DOHH2 (cell line): ENCODE measurements at regions not wholly inside any gene's neighbourhood (a gene's known extent, or its start where the extent isn't known, plus 50 kb on each side); places are given as distances from the start of the nearest gene placed in this dataset.
"Not testable (repeated sequence)": the region's sequence is repeated elsewhere in the genome, so short reads cannot be mapped to it uniquely, and the experiment has no call there.

ENCODE experiments used
- H3F3A ChIP-seq: fragments of 200-600 bp; sonication (generic), shearing (Covaris generic); 2 replicates; pipeline ENCODE4 v1.6.0; 2016; ENCODE audit warnings: antibody characterized with exemption, mild to moderate bottlenecking; ENCODE audit not compliant: control insufficient read depth, insufficient read depth
- H3K27ac ChIP-seq: fragments of 200-600 bp; sonication (generic); 2 replicates; pipeline ENCODE4 v1.5.1; 2014; ENCODE audit warnings: low read depth, mild to moderate bottlenecking, low read length, moderate library complexity
- H3K27me3 ChIP-seq: fragments of 200-600 bp; sonication (generic); 2 replicates; pipeline ENCODE4 v1.6.1; 2014; ENCODE audit warnings: mild to moderate bottlenecking, low read length, mixed read lengths; ENCODE audit not compliant: control insufficient read depth
- H3K36me3 ChIP-seq: fragments of 200-600 bp; sonication (generic); 2 replicates; pipeline ENCODE4 v1.6.1; 2014; ENCODE audit warnings: mild to moderate bottlenecking, low read length, moderate library complexity, mixed read lengths; ENCODE audit not compliant: control insufficient read depth
- H3K4me1 ChIP-seq: fragments of 200-600 bp; sonication (generic); 2 replicates; pipeline ENCODE4 v1.6.1; 2014; ENCODE audit warnings: mild to moderate bottlenecking, low read length, mixed read lengths; ENCODE audit not compliant: control insufficient read depth
- H3K4me2 ChIP-seq: fragments of 200-600 bp; sonication (generic); 2 replicates; pipeline ENCODE4 v1.6.0; 2014; ENCODE audit warnings: mild to moderate bottlenecking, low read length, moderate library complexity
- H3K4me3 ChIP-seq: fragments of 200-600 bp; sonication (generic); 2 replicates; pipeline ENCODE4 v1.5.1; 2014; ENCODE audit warnings: mild to moderate bottlenecking, low read length, mixed read lengths
- H3K79me2 ChIP-seq: fragments of 200-600 bp; sonication (generic); 2 replicates; pipeline ENCODE4 v1.6.1; 2014; ENCODE audit warnings: mild to moderate bottlenecking, low read length, mixed read lengths; ENCODE audit not compliant: control insufficient read depth
- H3K9me2 ChIP-seq: fragments of 200-600 bp; sonication (generic); replicated peaks from 2 replicates; pipeline ENCODE4 v1.6.1; 2014; ENCODE audit warnings: mild to moderate bottlenecking, low read length, mixed read lengths; ENCODE audit not compliant: control insufficient read depth
- H3K9me3 ChIP-seq: fragments of 200-600 bp; sonication (generic); 2 replicates; pipeline ENCODE4 v1.6.1; 2014; ENCODE audit warnings: antibody characterized with exemption, low read length, mixed read lengths; ENCODE audit not compliant: control insufficient read depth, insufficient read depth
- H4K20me1 ChIP-seq: fragments of 200-600 bp; sonication (generic); 2 replicates; pipeline ENCODE4 v1.6.0; 2014; ENCODE audit warnings: low read depth, mild to moderate bottlenecking, antibody characterized with exemption, low read length, moderate library complexity; ENCODE audit not compliant: control insufficient read depth, insufficient read depth
- EZH2phosphoT487 ChIP-seq: fragments of 200-600 bp; sonication (generic); IDR thresholded peaks from 2 replicates; pipeline ENCODE4 v1.6.1; 2017; ENCODE audit warnings: borderline replicate concordance, mild to moderate bottlenecking, antibody characterized with exemption, low read length, moderate library complexity, mixed read lengths
- TF ChIP-seq, protein P1 (sequence below): fragments of 200-600 bp; sonication (generic); IDR thresholded peaks from one replicate; pipeline ENCODE4 v1.5.1; 2014; ENCODE audit warnings: antibody characterized with exemption, mild to moderate bottlenecking, low read depth, low read length; ENCODE audit not compliant: poor library complexity, severe bottlenecking

DNA sequence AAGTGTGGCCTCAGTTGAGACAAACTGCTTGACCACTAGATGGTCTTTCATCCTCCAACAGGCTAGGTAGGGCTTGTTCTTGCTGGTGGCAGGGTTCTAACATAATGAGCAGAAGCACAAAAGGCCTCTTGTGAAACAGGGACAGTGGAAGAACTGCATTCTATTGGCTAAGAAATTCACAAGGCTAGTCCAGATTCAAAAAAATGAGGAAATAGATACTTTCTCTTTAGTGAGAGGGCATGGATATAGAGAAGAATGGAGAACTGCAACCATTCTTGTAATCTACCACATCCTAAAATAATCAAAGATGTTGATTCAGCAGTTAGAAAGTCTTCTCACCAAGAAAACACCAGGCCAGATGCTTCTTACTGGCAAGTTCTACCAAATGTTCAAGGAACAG lies 143.7 kb upstream of the LRIG1 start:
- H3K79me2 ChIP-seq = no peaks in the 10 kb centered on the region
- H3K27ac ChIP-seq = no peak overlapping the region
- no peak overlapping the region for H3K4me3 ChIP-seq
- TF ChIP-seq EZH2phosphoT487 = no peak
- TF ChIP-seq, protein P1, sequence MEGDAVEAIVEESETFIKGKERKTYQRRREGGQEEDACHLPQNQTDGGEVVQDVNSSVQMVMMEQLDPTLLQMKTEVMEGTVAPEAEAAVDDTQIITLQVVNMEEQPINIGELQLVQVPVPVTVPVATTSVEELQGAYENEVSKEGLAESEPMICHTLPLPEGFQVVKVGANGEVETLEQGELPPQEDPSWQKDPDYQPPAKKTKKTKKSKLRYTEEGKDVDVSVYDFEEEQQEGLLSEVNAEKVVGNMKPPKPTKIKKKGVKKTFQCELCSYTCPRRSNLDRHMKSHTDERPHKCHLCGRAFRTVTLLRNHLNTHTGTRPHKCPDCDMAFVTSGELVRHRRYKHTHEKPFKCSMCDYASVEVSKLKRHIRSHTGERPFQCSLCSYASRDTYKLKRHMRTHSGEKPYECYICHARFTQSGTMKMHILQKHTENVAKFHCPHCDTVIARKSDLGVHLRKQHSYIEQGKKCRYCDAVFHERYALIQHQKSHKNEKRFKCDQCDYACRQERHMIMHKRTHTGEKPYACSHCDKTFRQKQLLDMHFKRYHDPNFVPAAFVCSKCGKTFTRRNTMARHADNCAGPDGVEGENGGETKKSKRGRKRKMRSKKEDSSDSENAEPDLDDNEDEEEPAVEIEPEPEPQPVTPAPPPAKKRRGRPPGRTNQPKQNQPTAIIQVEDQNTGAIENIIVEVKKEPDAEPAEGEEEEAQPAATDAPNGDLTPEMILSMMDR = no peak
- no peak overlapping the region for H3K4me2 ChIP-seq
- no peaks in the 10 kb centered on the region for H4K20me1 ChIP-seq
- H3K9me2 ChIP-seq = no peaks in the 10 kb centered on the region
- H3F3A ChIP-seq = no peaks in the 10 kb centered on the region
- no peaks in the 10 kb centered on the region for H3K27me3 ChIP-seq
- H3K4me1 ChIP-seq = no peaks in the 10 kb centered on the region
- no peaks in the 10 kb centered on the region for H3K36me3 ChIP-seq
- H3K9me3 ChIP-seq = no peaks in the 10 kb centered on the region; the same call in 1 of the 2 replicates

GRCh38 chr3:66648975-66649374 lies 148.2 kb upstream of the LRIG1 start:
- Histone ChIP-seq H3K4me1 (no peaks in the 10 kb centered on the region), H3K4me3 (no peak overlapping the region), H3K9me2 (no peaks in the 10 kb centered on the region), H3K4me2 (no peak overlapping the region), H3K36me3 (no peaks in the 10 kb centered on the region), H3K79me2 (no peaks in the 10 kb centered on the region), H4K20me1 (no peaks in the 10 kb centered on the region), H3K27ac (no peak overlapping the region), H3K9me3 (no peaks in the 10 kb centered on the region; the same call in 1 of the 2 replicates), H3F3A (no peaks in the 10 kb centered on the region), H3K27me3 (no peaks in the 10 kb centered on the region)
- TF ChIP-seq, protein P1 = no peak
- TF ChIP-seq EZH2phosphoT487 = no peak

DNA sequence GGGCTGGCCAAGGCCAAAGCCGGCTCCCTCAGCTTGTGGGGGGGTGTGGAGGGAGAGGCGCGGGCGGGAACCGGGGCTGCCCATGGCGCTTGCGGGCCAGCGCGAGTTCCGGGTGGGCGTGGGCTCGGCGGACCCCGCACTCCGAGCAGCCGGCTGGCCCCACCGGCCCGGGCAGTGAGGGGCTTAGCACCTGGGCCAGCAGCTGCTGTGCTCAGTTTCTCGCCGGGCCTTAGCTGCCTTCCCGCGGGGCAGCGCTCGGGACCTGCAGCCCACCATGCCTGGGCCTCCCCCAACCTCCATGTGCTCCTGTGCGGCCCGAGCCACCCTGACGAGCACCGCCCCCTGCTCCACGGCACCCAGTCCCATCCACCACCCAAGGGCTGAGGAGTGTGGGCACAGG lies 150.7 kb upstream of the LRIG1 start:
- H4K20me1 ChIP-seq, H3K4me3 ChIP-seq, H3K36me3 ChIP-seq, H3K27ac ChIP-seq, H3K9me3 ChIP-seq, H3K27me3 ChIP-seq, H3K4me1 ChIP-seq, H3K79me2 ChIP-seq, H3F3A ChIP-seq, H3K9me2 ChIP-seq, H3K4me2 ChIP-seq: not testable (repeated sequence)

GRCh38 chr3:66652100-66652499 lies 151.3 kb upstream of the LRIG1 start:
- H3K79me2 ChIP-seq, H3F3A ChIP-seq, H3K9me3 ChIP-seq, H3K4me3 ChIP-seq, H3K27ac ChIP-seq, H3K9me2 ChIP-seq, H3K4me1 ChIP-seq, H3K4me2 ChIP-seq, H4K20me1 ChIP-seq, H3K36me3 ChIP-seq: not testable (repeated sequence)
- peaks cover 12% of the 10 kb centered on the region; the same call in 1 of the 2 replicates for H3K27me3 ChIP-seq
